ENCODE measurements at regions not wholly inside any gene's neighbourhood (a gene's known extent, or its start where the extent isn't known, plus 50 kb on each side); places are given as distances from the start of the nearest gene placed in this dataset.

GRCh38 chr6:14832427-14832826 is 413.4 kb upstream of the JARID2 start:
- TF ChIP-seq POLR2A (IDR thresholded peaks at IDR 0.05; ENCODE audit: low read length), result no peak
- no peak for TF ChIP-seq GATA1 (IDR thresholded peaks at IDR 0.05; ENCODE audit: low read depth, low read length)

Data from erythroblast (primary cell).